ENCODE measurements at regions not wholly inside any gene's neighbourhood (a gene's known extent, or its start where the extent isn't known, plus 50 kb on each side); places are given as distances from the start of the nearest gene placed in this dataset.

DNA sequence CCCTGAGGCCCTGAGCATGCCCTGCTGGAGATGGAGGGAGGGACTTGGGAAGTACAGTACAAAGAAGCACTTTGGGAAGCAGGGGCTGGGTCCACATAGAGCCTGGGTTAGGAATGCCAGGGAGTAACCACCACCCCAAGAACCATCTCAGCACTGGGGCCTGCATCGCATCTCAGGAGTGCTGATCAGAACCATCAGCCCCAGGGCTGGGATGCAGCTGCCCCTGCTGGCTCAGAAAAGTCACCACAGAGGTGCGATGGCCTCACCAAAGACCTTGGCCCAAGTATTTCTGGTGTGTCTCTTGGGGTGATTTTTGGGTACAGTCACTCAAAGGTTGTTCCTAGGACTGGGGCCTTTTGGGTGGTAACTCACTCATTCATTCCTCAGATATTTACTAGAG is 236.8 kb upstream of the MVB12B start:
- DNase-seq (ENCODE audit: low read depth), result no peak

DNA sequence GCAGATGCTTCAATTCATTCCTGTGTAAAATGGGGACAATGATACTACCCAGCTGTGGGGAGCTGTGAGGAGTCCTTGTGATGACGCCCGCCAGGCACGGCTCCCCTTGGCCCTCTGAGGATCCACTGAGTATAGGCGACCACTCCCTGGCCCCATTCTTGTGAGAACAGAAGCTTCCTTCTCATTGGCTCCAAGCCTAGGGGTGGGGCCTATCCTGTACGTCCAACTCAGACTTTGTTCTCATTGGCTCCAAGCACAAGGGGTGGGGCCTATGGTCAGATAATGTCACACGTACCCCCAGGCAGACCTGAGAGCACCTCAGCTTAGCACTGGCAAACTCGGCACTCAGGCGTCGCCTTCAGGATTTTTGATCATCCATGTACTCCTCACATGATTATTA is 232.9 kb upstream of the MVB12B start:
- no peak for DNase-seq (ENCODE audit: low read depth)

DNA sequence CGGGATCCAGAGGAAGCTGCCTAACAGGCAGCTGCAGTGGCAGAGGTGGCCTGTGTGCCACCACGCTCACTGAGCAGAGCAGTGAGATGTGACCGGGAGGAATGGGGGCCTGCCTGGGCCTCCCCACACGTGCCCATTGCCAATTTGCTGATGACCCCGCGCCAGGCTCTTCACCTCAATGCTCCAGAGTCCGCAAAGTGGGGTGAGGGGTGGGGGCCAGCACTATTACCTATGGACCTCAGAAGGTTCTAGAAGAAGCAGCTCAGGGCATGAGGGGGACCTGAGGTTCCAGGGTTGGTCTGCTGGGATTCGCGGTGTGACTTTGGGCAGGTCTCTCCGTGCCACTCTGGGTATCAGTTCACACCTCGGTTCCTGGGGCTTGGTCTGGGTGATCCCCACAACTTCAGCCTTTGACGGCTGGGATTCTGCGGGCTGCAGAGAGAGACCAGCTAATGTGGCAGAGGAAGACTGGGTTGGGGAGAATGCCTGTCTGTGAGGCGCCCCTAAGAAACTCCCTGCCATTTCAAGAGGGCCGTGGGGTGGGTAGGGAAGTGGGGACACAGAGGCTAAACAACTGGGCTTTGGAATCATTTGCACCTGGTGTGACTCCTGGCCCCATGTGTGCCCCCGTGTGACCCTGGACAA is 231.0 kb upstream of the MVB12B start:
- no peak for DNase-seq (ENCODE audit: low read depth)

- DNase-seq (ENCODE audit: low read depth), result no peak
These were observed 230.3 kb upstream of the MVB12B start for GRCh38 chr9:126096340-126096739.

DNA sequence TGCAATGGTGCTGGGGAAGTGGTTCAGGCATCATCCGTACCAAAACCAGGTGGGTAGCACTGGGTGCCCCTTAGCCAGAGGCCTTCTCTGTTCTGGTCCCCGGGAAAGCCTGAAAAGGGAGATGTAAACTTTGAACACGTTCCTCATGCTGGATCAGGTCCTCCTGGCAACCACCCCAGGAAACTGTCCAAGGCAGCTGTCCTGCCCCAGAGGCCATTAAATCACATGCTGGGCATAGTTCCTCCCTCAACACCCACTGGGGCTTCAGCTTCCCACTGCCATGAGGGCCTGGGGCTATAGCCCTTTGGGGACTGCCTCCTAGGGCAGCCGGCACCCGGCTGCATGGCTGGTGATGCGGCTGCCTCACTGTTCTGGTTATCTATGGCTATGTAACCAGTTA is 228.9 kb upstream of the MVB12B start:
- DNase-seq (ENCODE audit: low read depth), result no peak

DNA sequence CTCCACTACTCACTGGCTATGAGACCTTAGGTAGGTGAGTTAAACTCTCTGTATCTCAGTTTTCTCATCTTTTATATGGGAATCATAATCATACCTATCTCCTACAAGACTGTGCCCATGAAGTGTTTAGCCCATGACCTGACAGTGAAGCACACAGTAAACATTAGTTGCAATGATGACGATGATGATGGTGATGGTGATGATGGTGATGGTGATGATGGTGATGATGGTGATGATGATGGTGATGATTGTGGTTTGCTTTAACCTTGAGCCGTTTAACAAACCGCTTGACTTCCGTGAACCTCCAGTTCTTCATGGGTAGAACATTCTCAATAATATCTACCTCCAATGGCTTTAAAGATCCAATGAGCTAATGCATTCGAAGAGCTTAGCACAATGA is 220.2 kb upstream of the MVB12B start:
- DNase-seq (ENCODE audit: low read depth), result no peak

DNA sequence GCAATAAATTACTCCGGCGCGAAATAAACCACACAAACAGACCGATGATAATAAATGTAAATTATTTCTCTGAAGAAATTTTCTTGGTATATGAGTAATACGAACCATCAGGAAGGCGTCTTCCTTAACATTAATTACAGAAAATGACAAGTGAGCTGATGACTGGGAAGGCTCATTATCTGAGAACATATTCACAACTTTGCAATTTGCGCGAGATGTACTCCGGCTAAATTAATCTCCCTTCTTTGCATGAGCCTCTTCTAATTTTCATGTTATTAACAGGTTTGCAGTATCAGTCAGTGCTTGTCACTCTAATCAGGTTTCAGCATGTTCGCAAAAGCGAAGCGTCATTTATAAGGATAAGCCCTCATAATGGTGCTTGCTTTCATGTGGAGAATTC is 218.9 kb upstream of the MVB12B start:
- no peak for DNase-seq (ENCODE audit: low read depth)

DNA sequence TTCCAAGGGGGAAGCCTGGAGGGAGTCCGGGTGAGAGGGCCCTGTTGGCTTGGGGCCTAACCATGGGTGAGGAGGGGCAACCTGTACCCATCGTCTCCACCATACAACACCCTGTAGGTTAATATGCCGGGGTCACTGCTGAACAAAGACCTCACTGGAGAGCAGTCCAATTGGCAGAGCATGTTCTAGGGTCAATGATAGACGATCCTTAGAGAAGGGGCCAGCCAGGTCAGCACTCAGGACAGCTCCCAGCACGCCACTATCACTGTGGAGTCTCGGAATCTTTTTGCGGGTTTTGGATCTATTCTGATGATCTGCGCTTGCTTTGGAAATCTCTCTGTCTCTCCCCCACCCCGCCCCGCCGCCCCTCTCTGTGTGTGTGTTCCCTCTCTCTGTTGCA is 218.4 kb upstream of the MVB12B start:
- DNase-seq (ENCODE audit: low read depth), result no peak

- DNase-seq (ENCODE audit: low read depth), result no peak
These were observed 217.1 kb upstream of the MVB12B start for GRCh38 chr9:126109575-126109974.

DNA sequence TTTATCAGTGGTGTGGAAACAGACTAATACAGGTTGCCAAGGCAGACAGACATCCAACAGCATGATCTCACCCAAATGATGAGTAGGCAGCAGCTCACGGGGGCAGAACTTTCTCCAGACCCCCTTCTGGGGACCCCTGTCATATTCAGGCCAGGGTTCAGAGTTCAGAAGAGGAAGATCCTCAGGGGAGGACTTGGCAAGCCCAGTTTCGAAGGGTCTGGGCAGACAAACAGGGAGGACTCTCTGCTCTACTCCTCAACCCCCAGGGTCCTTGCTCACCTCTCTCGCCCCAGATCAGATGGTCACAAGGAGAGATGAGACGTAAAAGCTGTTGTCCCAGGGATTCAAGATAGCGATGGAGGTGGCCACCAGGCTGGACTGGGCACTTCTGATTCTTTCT is 215.1 kb upstream of the MVB12B start:
- no peak for DNase-seq (ENCODE audit: low read depth)

DNA sequence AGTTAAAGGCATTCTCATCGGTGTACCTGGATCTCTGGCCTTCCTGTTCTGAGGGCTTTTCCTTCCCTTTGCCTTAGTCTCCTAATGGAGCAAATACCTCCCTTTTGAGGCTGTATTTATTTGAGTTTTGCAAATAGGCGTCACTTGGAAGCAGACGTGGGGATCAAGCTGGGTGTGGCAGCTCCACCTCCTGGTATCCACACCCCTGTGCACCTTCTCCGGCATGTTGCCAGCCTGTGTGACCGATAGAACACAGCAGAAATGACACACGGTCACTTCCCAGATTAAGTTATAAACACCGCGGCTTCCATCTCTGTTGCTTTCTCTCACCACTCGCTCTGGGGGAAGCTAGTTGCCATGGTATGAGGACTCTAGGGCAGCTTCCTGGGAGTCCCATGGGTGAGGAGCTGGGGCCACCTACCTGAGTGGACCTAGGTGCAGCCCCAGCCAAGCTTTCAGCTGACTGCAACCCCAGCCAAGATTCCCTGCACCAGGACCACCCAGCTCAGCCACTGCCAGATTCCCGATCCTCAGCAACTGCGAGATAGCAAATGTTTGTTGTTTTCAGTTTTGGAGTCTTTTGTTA is 214.4 kb upstream of the MVB12B start:
- no peak for DNase-seq (ENCODE audit: low read depth)

DNA sequence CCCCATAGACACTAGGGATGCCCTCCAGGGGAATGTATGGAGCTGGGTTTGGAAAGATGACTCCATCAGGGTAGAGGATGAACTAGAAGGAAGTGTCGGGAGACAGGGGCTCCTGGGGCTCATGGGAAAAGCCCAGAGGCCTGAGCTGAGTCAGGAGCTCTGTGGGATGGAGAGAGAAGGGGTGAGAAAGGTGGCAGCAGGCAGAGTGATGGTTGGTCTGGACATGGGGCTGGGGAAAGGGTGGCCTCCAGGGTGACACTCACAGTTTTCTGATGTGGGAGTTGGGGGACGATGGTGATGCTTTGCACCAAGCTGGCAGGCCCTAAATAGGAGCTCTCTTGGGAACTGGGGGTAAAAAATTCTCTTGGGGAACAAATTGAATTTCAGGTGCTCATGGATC is 213.5 kb upstream of the MVB12B start:
- no peak for DNase-seq (ENCODE audit: low read depth)

DNA sequence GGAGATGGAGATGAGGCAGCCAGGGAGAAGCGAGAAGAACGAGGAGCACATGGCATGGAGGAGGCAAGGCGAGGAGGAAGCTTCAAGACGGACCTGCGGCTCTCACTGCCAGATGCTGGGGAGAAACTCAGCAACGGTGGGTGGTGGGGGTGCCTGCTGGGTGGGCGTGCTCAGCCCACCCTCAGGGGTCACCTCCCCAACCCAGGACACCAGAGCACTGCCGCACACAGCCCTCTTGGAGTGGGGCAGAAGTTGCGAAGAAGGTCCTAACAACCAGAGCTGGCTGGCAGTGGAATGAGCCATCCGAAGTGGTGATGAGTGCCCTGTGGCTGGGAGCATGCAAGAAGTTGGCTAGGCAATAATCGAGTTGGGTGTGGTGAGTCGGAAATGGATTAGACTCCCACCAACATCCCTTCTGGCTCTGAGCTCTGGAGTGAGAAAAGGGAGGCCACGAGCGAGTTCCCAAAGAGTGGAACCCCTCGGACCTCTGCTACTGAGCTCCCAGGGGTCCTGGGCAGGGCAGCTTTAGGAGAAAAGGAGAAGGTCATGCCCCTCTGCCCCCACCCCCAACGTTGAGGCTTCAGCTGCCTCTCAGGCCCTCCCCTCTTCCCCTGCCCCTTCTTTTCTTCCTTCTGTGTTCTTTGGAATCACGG is 212.7 kb upstream of the MVB12B start:
- no peak for DNase-seq (ENCODE audit: low read depth)

DNA sequence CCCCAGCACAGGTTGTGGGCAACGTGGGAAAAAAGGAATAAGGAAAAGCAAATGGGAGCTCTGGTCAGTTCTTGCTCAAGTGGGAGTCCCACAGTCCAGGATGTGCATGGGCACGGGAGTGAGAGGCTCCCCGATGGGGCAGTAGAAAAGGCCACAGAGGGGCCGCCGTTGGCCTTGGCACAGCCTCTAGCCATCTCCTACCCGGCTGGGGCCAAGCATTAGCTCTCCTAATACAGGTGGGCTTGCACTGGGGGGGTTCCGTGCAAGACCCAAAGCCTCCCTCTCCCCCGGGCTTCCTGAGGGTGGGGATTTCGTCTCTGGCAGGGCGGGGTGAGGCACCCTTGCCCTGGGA is 212.2 kb upstream of the MVB12B start:
- DNase-seq (ENCODE audit: low read depth), result no peak

- DNase-seq (ENCODE audit: low read depth), result no peak
These were observed 211.7 kb upstream of the MVB12B start for GRCh38 chr9:126114850-126115460.

- DNase-seq (ENCODE audit: low read depth), result no peak
These were observed 210.1 kb upstream of the MVB12B start for GRCh38 chr9:126116351-126117157.

DNA sequence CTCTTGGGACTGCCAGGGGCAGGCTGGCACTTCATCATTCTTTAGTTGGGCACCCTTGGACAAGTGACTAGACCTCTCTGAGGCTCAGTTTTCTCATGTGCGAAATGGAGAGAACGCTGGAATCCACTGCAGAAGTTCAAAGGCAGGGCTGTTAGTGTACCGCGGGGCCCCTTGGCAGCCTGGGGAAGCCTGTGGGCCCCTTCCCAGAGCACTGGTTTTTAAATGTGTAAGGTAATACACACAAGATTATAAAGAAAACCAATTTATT is 209.5 kb upstream of the MVB12B start:
- no peak for DNase-seq (ENCODE audit: low read depth)

DNA sequence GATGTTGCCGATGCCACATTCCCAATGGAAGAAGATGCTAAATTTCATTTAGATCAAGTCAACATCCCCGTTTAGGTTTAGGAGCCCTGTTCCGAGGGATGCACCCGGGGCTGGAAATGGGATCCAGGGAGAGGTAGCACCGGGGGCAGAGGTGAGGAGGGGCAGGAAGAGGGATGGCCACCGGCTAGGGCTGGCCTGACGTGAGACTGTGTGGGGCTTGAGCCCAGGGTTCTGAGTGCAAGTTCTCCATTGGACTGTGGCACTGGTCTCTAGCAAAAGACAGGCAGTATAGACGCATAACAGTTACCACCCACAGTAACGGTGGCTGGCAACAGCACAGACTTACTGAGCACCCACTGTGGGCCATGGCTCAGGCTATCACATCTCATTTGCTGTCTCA is 209.0 kb upstream of the MVB12B start:
- DNase-seq (ENCODE audit: low read depth), result no peak

- DNase-seq (ENCODE audit: low read depth), result no peak
These were observed 206.9 kb upstream of the MVB12B start for GRCh38 chr9:126119731-126120130.

DNA sequence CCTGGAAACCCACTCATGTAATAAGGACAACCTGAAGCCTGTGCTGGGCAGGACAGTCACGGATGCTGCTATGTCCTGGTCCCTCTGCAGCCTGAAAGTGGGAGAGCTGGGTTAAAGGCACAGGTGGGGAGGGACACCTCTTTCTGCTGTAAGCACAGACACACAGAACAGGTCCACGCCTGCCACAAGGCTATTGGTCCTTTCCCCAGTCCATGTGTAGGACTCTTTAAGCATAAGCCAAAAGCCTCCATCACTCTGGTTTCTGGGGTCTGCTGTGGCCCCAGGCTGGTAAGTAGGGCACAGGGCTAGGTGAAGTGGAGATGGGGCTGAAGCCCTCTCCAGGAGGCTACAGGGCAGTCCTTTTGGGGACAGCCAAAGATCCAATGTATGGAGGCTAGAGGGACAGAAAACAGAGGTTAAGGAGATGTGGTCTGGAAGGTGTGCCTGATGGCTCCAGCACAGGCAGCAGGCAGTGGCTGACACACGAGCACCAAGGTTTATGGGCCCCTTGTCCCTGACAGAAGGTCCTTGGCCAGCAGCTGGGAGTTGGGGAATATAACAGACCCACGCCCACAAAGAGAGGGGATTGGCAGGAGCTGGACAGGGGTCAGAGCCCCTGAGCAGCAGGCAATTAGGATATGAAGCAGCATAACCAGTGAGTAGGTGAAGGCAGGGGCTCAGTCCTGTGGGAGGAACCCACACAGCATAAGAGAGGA is 203.6 kb upstream of the MVB12B start:
- no peak for DNase-seq (ENCODE audit: low read depth)

GRCh38 chr9:126123927-126124326 is 202.7 kb upstream of the MVB12B start:
- DNase-seq (ENCODE audit: low read depth), result no peak

GRCh38 chr9:126125177-126125576 is 201.5 kb upstream of the MVB12B start:
- DNase-seq (ENCODE audit: low read depth), result no peak

Measured in stimulated activated CD8-positive, alpha-beta memory T cell treated with anti-CD3 and anti-CD28 coated beads, Interleukin-7, amount 100 ng/mL, for 24 hours (primary cell).